Kidney epithelial cell (primary cell): ENCODE measurements at regions not wholly inside any gene's neighbourhood (a gene's known extent, or its start where the extent isn't known, plus 50 kb on each side); places are given as distances from the start of the nearest gene placed in this dataset.

Source experiments
- DNase-seq: peaks from one replicate; pipeline ENCODE4 v3.0.0-alpha.2; 2010; ENCODE audit warnings: low read depth
- H3K27me3 ChIP-seq: 2 replicates; pipeline ENCODE4 v1.6.0; 2011; ENCODE audit warnings: low read length; ENCODE audit not compliant: control insufficient read depth, insufficient read depth
- H3K36me3 ChIP-seq: 2 replicates; pipeline ENCODE4 v1.5.1; 2011; ENCODE audit warnings: low read length; ENCODE audit not compliant: control insufficient read depth, insufficient read depth
- H3K4me3 ChIP-seq: 2 replicates; pipeline ENCODE4 v1.5.1; 2011; ENCODE audit warnings: low read depth, mild to moderate bottlenecking, control low read depth, low read length
- CTCF ChIP-seq: IDR thresholded peaks from 2 replicates; pipeline ENCODE4 v1.5.1; 2011; ENCODE audit warnings: mild to moderate bottlenecking, moderate library complexity, low read length, control low read depth, inconsistent platforms; ENCODE audit not compliant: insufficient read depth, poor library complexity, severe bottlenecking

GRCh38 chr14:25111061-25111601, 61.2 kb upstream of the STXBP6 start:
- Histone ChIP-seq H3K36me3 (no peaks in the 10 kb centered on the region), H3K4me3 (no peak overlapping the region), H3K27me3 (no peaks in the 10 kb centered on the region)
- no peak for TF ChIP-seq CTCF
- peak; percentile 50 for DNase-seq

- no peaks in the 10 kb centered on the region for H3K36me3 ChIP-seq
- no peak for TF ChIP-seq CTCF
- H3K4me3 ChIP-seq, result no peak overlapping the region
- no peak for DNase-seq
- no peaks in the 10 kb centered on the region for H3K27me3 ChIP-seq
These were observed 60.2 kb upstream of the STXBP6 start for GRCh38 chr14:25110106-25110505.

GRCh38 chr14:25108959-25109358, 59.0 kb upstream of the STXBP6 start:
- TF ChIP-seq CTCF, result no peak
- no peak overlapping the region for H3K4me3 ChIP-seq
- no peak for DNase-seq
- H3K36me3 ChIP-seq, result no peaks in the 10 kb centered on the region
- H3K27me3 ChIP-seq, result no peaks in the 10 kb centered on the region

GRCh38 chr14:25108291-25108690, 58.3 kb upstream of the STXBP6 start:
- Histone ChIP-seq H3K4me3 (no peak overlapping the region), H3K36me3 (no peaks in the 10 kb centered on the region), H3K27me3 (no peaks in the 10 kb centered on the region)
- TF ChIP-seq CTCF, result no peak
- DNase-seq, result no peak

- no peak for DNase-seq
- TF ChIP-seq CTCF, result no peak
- no peaks in the 10 kb centered on the region for H3K27me3 ChIP-seq
- H3K4me3 ChIP-seq, result no peak overlapping the region
- H3K36me3 ChIP-seq, result no peaks in the 10 kb centered on the region
These were observed 53.9 kb upstream of the STXBP6 start for GRCh38 chr14:25103820-25104219.

- TF ChIP-seq CTCF, result no peak
- no peak for DNase-seq
- Histone ChIP-seq H3K36me3 (no peaks in the 10 kb centered on the region), H3K27me3 (no peaks in the 10 kb centered on the region), H3K4me3 (no peak overlapping the region)
These were observed 53.3 kb upstream of the STXBP6 start for GRCh38 chr14:25103271-25103670.
